Right lobe of liver (tissue), 6 donors: ENCODE measurements at regions not wholly inside any gene's neighbourhood (a gene's known extent, or its start where the extent isn't known, plus 50 kb on each side); places are given as distances from the start of the nearest gene placed in this dataset.
"Not testable (repeated sequence)": the region's sequence is repeated elsewhere in the genome, so short reads cannot be mapped to it uniquely, and the experiment has no call there.

Experiments used
- ATAC-seq, 4 donors: fragments of 200-7000 bp; cut with Tn5 transposase; one replicate each; pipeline ENCODE4 v1.9.1; 2020; ENCODE audit warnings: mild to moderate bottlenecking in 4 of 4, moderate library complexity in 4 of 4
- DNase-seq, 3 donors: peaks; one replicate each; pipeline ENCODE4 v3.0.0-alpha.2; 2020
- H3K27ac ChIP-seq, 3 donors: fragments of 200-600 bp; one replicate each; pipeline ENCODE4 v1.8.0; 2022
- H3K27me3 ChIP-seq, 2 donors: fragments of 200-600 bp; one replicate each; pipeline ENCODE4 v1.8.0; 2022
- H3K36me3 ChIP-seq, 4 donors: fragments of 200-600 bp; sonication (generic) in 1 of 4; one replicate each; pipeline versions ENCODE4 v1.5.1 to v1.8.0; 2017 to 2022; ENCODE audit warnings: control low read depth in 1 of 4
- H3K4me1 ChIP-seq, 4 donors: fragments of 200-600 bp; sonication (generic) in 1 of 4; one replicate each; pipeline versions ENCODE4 v1.5.1 to v1.8.0; 2017 to 2022; ENCODE audit warnings: control low read depth in 1 of 4
- H3K4me3 ChIP-seq, 3 donors: fragments of 200-600 bp; one replicate each; pipeline ENCODE4 v1.8.0; 2022
- H3K9me3 ChIP-seq, 4 donors: fragments of 200-600 bp; sonication (generic) in 1 of 4; one replicate each; pipeline versions ENCODE4 v1.5.1 to v1.8.0; 2017 to 2022; ENCODE audit warnings: control low read depth in 1 of 4
- CTCF ChIP-seq, 4 donors: fragments of 200-600 bp in 3 of 4; fragments of 450-650 bp in 1 of 4; IDR thresholded peaks; one replicate each; pipeline versions ENCODE4 v1.5.1 to v1.8.0; 2016 to 2022; ENCODE audit warnings: antibody characterized with exemption in 4 of 4, mild to moderate bottlenecking in 2 of 4
- POLR2A ChIP-seq: fragments of 450-650 bp; IDR thresholded peaks from one replicate; pipeline ENCODE4 v1.6.1; 2017; ENCODE audit warnings: antibody characterized with exemption, mild to moderate bottlenecking
- WGBS: methylation state at CpG from one replicate; pipeline ENCODE4 v1.1.6; 2018; ENCODE audit warnings: low coverage, low lambda C conversion rate; ENCODE audit not compliant: insufficient coverage; ENCODE audit errors: missing lambda C conversion rate; 5-methylcytosine and 5-hydroxymethylcytosine counted together
- intact Hi-C, 2 donors: fragments of 100-400 bp; cut with DNase I; formaldehyde crosslinking; loops; one replicate each; pipeline versions ENCODE4 v1.11.2 to v1.14.1; 2022
- donor health status: DM: no; HTN: yes; CAD: no.
- donor health status: DM: no; HTN: no; CAD: no.
- donor health status: DM: no; HTN: no; CAD: no.
- donor health status: DM: no; HTN: yes; CAD: no.
- donor health status: DM: no; HTN: yes; CAD: no.

- Histone ChIP-seq H3K4me3 (no peak overlapping the region), H3K27me3 (no peaks in the 10 kb centered on the region), H3K9me3 (no peaks in the 10 kb centered on the region), H3K36me3 (no peaks in the 10 kb centered on the region), H3K27ac (no peak overlapping the region), H3K4me1 (no peaks in the 10 kb centered on the region)
- no peak for TF ChIP-seq POLR2A
- no peak for TF ChIP-seq CTCF (IDR thresholded peaks at IDR 0.05)
- 59% methylated on average over 7 of the region's 7 CpGs for WGBS
- ATAC-seq (no peak), DNase-seq (no peak)
- intact Hi-C loops = no loop called here
These were observed 634.1 kb upstream of the RBFOX1 start for GRCh38 chr16:6698548-6698947.

GRCh38 chr16:6695666-6696065 is 637.0 kb upstream of the RBFOX1 start:
- Histone ChIP-seq H3K27me3 (no peaks in the 10 kb centered on the region), H3K9me3 (no peaks in the 10 kb centered on the region), H3K4me1 (no peaks in the 10 kb centered on the region), H3K36me3 (no peaks in the 10 kb centered on the region), H3K27ac (no peak overlapping the region), H3K4me3 (no peak overlapping the region)
- DNase-seq (no peak), ATAC-seq (no peak)
- intact Hi-C loops = no loop called here
- 43% methylated on average over 3 of the region's 3 CpGs for WGBS
- TF ChIP-seq POLR2A (no peak), CTCF (IDR thresholded peaks at IDR 0.05) (no peak)

- ATAC-seq (no peak), DNase-seq (no peak)
- H3K27me3 ChIP-seq = no peaks in the 10 kb centered on the region
- no peaks in the 10 kb centered on the region for H3K4me1 ChIP-seq
- TF ChIP-seq CTCF (IDR thresholded peaks at IDR 0.05) = no peak
- no peak for TF ChIP-seq POLR2A
- intact Hi-C loops = no loop called here
- 57% methylated on average over 6 of the region's 6 CpGs for WGBS
- H3K9me3 ChIP-seq = no peaks in the 10 kb centered on the region
- no peak overlapping the region for H3K27ac ChIP-seq
- H3K36me3 ChIP-seq = no peaks in the 10 kb centered on the region
- no peak overlapping the region for H3K4me3 ChIP-seq
These were observed 638.0 kb upstream of the RBFOX1 start for GRCh38 chr16:6694636-6695035.

GRCh38 chr16:6693418-6693817 is 639.2 kb upstream of the RBFOX1 start:
- DNase-seq, H3K27ac ChIP-seq, H3K27me3 ChIP-seq, H3K4me3 ChIP-seq, intact Hi-C loops, ATAC-seq, H3K4me1 ChIP-seq, H3K36me3 ChIP-seq, H3K9me3 ChIP-seq: not testable (repeated sequence)
- 68% methylated on average over 2 of the region's 2 CpGs for WGBS

GRCh38 chr16:6692874-6693273 is 639.8 kb upstream of the RBFOX1 start:
- no peaks in the 10 kb centered on the region for H3K36me3 ChIP-seq
- H3K27me3 ChIP-seq = no peaks in the 10 kb centered on the region
- H3K27ac ChIP-seq = no peak overlapping the region
- intact Hi-C loops = no loop called here
- no peaks in the 10 kb centered on the region for H3K4me1 ChIP-seq
- no peak for DNase-seq
- no peak for ATAC-seq
- TF ChIP-seq CTCF (IDR thresholded peaks at IDR 0.05) (no peak), POLR2A (no peak)
- H3K9me3 ChIP-seq = no peaks in the 10 kb centered on the region
- H3K4me3 ChIP-seq = no peak overlapping the region
- 87% methylated on average over 5 of the region's 5 CpGs for WGBS
